GM19467 (cell line): ENCODE measurements at regions not wholly inside any gene's neighbourhood (a gene's known extent, or its start where the extent isn't known, plus 50 kb on each side); places are given as distances from the start of the nearest gene placed in this dataset.

Experiments used
- ATAC-seq: cut with Tn5 transposase; IDR thresholded peaks from one replicate; pipeline ENCODE4 v1.9.1; 2021; ENCODE audit warnings: mild to moderate bottlenecking, moderate library complexity; ENCODE audit not compliant: unreplicated experiment

DNA sequence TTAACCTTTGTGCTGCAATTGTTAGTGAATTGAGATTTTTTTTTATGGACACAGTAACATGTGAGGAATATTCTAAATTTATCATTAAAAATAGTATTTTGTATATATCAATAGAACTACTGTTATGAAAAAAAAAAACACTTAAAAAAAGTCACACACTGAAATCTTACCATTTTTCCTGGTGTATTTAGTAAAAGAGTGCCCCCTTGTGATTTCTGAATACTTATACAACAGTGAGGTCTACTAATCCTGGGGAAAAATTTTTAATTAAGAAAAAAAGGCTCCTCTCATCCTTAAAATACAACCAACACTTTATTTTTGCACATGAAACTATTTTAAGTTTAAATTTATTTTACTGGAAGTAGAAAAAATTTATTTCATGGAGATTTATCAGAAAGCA is 56.4 kb upstream of the SPOCK3 start:
- no peak for ATAC-seq

DNA sequence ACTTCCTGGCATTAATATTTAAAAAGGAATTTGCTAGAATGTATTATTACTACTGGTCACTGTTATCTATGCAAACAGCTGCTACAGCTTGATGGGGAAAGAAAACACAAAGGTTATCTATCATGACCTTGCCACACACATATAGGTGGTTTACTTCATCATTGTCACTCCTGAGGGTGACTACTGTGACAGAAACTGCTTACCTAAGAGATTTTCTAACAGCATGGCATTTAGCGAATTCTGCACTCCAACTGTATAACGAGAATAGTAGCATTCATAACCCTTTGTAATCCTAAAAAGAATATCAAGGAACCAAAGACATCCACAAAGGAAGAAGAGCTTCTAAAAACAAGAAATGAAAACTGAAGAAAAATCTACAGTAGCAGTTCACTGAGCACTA is 74.6 kb upstream of the SPOCK3 start:
- ATAC-seq = no peak

DNA sequence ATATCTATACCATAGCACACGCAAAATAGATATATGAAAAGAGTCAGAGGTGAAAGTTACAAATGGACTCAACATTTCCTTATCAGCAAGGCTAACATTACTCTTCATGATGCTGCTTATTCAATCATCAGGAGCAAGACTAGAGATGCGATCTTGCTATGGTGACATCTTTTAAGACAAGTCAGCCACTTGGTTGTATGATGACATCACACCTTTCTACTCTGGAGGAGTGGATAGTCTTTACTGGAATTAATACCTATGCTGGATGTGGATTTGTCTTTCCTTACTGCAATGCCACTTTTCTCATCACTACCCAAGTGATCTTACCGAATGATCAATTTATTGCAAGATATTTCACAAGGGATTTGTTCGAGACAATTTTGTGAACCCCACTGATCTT is 87.0 kb upstream of the SPOCK3 start:
- no peak for ATAC-seq

DNA sequence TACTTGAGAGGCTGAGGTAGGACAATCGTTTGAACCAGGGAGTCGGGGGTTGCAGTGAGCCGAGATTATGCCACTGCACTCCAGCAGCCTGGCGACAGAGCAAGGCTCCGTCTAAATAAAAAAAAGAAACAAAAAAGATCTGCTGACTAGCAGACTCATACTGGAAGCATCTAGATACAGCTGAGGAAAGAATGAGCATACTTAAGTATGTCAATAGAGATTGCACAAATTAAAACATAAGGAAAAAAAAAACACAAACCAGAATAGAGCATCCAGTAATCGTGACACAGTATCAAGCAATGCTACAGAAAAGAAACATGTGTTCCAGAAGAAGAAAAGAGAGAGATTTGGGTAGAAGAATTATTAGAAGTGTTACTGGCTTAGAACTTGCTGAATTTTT is 105.5 kb upstream of the SPOCK3 start:
- ATAC-seq = no peak

DNA sequence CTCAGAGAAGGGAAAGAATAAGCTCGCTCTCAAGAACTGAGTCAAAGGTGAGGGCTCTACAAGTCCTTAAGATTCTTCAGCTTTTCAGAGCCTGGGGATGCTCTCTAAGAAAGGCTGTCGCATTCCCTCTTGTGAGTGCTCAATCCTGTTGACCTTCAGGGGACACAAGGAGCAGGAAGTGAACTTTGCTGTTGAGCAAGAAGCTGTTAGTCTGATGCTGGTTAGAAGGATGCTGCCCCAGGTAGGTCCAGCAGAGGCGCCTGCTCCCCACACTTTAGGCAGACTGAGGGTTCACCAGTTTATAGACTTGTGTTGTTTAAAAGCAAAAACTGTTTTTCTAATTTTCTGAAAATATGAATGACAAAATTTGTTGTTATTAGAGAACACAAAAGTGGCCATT is 125.4 kb upstream of the SPOCK3 start:
- ATAC-seq = no peak

DNA sequence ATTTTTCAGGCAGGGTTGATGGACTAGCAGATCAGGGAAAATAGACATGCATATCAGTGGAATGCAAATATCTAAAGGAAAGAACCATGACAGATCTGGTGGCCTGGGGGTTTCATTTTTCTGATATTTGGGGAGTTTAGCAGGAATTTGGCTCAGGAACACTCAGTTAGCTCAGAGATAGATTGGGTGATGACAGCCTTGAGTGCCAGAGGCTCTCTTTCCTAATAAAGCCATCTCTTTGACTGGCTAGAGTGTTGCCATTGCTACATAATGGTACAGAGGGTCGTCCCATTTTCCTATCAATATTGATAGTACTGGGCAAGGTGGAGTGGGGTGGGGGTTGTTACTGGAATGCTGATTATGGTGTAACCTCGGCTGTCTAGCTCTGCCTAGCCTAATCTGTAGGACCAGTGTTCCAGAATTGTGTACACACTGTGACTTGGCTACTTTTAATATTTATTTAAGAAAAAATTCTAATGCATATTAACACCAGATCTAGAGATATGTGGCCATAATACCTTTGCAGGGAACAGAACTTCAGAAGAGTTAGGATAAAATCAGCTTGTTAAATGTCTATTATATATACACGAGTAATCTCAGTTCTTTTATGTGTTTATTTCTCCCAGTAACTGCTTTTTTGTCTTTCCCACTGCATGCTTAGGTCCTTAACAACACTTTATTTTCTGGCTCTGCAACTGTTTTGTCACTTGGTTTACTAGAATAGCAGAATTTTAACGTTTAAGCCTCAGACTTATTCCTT is 145.0 kb upstream of the SPOCK3 start:
- no peak for ATAC-seq

DNA sequence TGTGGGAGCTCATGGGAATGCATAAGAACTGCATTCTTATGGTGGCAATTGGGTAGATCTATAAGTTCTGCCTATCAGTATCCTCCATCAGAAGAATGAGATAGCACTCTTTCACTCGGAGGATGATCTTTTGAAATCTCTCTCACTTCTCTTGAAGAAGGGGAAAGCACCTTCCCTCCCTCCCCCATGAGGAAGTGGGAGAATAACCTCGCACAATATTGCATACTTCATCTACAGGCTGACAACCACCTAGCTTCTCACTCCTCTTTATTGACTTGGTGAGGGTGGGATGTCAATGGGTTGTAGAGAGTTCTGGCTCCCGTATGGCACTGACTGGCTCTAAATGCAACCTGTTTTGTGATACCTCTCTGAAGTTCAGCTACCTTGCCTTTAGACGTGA is 146.7 kb upstream of the SPOCK3 start:
- ATAC-seq = no peak

DNA sequence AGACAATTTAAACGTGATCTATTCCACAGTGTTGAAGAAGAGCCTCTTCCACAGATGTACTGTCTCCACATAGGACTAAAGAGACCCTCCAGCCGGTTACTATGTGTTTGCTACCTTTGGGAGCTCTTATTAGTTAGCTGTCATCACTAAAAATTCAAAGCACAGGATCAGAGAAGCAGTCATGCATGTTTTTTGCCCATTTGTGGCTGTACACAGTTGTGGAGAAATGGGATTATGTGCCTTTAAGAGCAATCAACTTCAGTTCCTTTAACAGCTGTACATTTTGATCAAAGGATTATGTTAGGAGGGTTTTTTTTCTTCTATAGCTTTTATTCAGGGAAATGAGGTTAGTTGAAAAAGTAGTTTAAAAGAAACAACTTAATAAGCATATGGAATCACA is 149.0 kb upstream of the SPOCK3 start:
- no peak for ATAC-seq

DNA sequence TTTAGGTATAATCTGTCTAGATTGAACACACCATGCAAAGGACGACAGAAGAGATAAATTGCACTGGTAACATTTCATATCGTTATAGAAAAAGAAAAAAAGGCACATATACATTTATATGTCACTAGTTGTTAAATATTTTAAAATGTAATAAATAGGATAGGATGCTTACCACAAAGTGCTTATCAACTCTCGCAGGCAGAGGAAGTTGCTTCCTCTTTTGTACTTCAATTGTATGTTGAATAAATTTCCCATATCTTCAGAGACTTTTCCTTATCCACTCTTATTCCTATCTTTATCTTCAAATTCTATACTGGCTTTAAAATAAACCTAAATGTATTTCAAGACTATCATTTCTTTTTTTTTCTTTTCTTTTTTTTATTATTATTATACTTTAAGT is 163.3 kb upstream of the SPOCK3 start:
- no peak for ATAC-seq

DNA sequence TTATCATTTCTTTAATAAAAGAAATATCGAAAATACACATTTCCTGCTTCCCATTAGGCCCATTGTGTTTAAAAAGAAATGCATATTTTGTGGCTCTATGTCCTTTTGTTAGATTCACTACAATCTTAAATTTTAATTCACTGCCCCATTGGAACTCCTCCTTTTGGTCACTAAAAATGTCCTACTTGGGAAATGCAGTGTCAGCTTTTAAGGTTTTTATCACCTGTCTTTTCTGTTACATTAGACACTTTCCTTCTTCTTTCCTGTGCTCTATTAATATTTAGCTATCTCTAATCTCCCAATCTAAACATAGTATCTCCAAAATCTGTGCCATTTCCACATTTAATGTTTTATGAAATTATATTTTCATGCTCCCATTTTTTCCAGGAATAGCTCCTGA is 164.9 kb upstream of the SPOCK3 start:
- no peak for ATAC-seq

DNA sequence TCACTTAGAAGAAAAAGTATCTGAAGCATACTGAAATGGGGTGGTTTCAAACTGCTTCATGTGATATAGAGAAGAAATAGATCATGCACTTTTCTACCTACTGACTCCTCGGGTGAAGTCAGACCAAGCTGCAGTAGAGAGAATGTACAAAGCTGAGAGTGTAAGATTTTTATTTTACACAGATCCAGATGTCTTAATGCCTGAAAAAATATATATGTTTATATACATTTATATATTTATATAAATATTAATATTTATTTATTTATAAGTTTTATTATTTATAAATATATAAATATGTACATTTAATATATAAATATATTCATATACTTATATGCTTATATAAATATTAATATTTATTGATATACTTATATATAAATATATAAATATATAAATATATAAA is 171.9 kb upstream of the SPOCK3 start:
- ATAC-seq = no peak

DNA sequence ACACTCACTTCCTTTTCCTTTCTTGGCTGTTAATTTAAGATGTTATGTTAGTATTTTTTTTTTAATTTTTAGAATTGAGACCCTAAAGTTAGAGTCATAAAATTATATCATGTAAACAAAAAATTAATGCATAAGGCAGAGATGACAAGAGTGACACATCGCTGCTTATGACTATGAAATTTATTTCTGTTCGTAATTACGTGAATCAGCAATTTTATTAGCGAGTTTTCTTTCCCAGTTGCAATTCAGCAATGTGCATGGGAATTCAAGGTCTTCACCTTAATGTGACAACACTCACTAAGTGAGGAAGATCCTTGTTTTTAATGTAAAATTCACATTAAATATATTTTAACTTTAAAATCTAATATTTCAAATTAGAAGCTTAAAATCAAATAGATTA is 181.2 kb upstream of the SPOCK3 start:
- ATAC-seq = no peak

DNA sequence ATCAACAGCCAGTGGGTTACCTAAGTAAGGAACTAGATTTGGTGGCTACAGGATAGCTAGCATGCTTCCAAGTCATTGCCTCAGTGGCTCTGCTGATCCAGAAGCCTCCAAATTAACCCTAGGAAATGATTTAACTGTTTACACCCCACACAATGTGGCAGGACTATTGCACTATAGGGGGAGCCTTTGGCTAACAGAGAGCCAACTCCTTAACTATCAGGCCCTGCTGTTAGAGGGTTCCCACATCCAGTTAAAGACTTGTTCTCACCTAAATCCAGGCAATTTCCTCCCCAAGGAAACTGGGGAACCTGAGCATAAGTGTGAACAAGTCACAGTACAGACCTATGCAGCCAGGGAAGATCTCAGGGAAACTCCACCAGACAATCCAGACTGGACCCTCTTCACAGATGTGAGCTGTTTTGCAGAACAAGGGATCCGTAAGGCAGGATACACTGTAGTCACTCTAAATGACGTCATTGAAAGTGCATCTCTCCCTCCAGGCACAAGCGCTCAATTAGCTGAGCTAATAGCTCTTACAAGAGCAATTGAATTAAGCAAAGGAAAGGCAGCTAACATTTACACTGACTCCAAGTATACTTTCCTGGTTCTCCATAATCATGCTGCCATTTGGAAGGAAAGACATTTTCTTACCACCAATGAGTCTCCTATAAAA is 185.3 kb upstream of the SPOCK3 start:
- no peak for ATAC-seq

DNA sequence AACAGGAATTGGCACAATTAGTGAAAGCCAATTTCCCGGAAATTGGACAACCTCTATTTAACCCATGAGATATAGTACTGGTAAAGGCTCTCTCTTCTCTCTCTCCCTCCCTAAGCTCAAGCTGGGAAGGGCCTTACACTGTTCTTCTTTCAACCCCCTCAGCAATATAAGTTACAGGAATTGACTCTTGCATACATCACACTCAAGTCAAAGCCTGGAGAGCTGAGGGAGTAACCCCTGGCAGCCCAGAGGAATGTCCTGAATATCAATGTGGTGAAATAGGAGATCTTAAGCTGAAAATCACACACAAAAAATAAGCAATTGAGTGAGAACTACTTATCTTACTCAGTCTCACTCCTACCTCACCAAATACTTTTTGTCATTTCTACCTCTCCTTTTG is 186.9 kb upstream of the SPOCK3 start:
- ATAC-seq = no peak

DNA sequence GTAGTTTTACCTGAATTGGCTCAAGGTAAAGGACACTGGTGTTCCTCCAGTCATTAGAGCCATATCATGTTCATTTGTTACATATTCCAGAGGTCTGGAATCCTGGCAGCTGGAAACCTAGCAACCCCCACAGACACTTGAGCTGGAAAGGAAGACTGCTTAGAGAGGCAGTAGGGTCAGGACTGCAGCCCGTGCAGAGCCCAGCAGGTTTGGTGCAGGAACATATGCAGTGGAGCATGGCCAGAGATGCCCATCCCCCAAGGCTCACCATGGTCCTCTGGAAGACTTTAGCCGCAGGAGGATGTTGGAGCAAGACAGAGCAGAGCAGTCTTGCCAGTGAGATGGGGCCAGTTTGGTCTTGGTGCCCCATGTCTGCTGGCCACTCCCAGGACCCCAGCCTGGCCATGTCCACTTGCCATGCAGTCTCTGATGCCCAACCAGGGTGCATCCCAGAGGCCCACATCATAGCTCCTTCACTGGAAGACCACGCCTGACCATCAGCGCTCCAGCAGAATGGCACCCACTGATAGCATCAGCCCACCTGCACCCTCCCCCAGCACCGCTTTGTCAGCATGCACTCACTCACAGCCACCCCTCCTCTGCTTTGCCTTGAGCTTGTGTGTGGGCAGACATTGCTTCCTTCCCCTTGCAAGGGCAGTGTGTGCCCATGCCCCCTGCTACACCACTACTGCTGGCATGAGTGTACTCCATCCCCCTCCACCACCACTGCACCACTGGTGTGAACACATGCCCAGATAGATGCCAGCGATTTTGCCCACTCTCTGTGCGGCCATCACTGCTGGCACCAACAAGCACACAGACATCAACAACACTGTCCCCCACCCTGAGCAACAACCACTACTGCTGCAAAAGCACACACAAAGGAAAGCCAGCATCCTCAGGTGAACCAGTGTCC is 190.3 kb upstream of the SPOCK3 start:
- no peak for ATAC-seq

DNA sequence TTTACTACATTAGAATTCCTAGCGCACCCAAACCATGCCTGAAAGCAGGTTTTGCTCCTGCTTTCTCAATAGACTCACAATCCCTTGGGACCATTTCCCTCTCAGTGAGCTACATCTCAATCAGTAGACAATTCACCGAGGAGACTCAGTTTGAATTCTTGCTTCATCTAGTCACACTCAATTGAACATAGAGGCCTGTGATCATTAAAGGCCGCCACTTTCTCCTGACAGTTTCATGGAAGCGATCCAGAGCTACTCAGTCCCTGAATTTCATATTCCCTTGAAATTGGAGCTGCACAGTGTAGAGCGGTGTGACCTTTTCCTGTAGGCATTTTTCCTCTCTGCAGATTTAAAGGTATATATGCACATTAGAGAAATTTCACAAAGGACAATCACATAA is 193.9 kb upstream of the SPOCK3 start:
- no peak for ATAC-seq

DNA sequence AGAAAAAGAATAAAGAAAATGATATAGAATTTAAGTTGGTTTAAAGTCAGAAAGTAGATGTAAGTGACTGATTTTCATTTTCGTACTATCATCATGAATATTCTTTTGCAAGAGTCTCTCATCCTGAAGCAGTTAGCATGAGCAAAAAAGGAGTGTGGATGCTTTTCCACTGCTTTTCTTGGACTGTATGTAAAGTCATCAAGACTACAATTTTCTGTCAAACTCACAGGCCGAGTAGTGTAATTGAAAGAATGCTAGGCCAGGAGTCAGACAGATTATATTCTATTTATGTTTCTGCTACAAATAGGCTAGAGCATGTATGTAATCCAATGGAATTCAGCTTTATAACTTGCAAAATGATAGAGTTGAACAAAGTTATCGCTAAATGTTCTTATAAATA is 197.1 kb upstream of the SPOCK3 start:
- ATAC-seq = no peak

DNA sequence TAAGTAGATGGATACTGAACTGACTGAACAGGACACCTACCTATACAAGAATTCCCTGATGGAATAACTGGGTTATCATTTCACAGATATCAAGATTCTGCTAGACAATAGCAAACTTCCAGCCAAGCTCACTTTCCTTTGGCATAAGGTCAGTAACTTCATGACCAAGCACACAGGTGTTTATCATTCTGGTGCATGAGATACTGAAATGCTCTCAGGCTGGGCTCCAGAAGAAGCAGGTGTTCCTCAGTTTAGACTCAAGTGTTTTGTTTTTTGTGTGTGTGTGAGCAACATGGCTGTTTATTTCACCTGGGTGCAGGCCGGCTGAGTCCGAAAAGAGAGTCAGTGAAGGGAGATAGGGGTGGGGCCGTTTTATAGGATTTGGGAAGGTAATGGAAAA is 201.5 kb upstream of the SPOCK3 start:
- no peak for ATAC-seq

DNA sequence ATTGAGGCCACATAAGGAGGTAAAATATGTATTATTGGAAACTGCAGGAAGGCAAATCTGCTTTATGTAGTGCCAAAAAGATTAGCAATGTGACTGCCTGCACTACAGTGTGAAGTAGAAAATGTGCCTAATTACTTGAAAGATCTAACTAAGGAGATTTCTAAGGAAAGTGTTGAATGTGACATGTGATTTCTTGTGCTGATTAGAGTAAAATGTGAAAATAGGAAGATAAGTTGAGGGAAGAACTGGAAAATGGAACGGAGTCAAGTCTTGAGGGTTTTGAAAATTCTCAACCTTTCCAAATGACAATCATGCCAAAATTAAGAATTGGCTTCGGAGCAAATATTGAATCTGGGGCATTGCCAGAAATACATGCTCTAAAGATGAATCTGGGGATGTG is 209.5 kb upstream of the SPOCK3 start:
- no peak for ATAC-seq

DNA sequence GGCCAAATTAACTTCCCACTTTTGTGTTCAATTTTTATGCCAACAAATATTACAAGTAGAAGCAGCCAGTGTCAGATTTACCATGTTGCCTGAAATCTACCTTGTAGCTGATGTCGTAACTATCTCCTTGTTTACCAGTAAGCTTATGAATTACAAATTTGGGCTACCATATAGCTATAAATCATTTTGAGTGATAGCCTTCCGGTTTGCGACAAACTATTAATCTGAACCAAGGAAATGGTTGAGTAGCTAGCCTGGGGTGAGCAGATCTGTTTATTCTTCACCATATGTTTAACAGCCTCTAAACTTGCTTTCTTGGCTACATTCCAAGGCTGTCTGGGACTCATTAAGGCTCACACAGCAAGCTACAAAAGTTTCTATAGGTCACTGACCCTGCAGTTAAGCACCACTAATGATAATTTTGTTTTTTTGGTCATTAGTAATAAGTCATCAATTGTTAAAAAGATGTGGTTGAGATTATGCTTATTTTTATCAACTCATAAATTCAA is 218.7 kb upstream of the SPOCK3 start:
- ATAC-seq = no peak

DNA sequence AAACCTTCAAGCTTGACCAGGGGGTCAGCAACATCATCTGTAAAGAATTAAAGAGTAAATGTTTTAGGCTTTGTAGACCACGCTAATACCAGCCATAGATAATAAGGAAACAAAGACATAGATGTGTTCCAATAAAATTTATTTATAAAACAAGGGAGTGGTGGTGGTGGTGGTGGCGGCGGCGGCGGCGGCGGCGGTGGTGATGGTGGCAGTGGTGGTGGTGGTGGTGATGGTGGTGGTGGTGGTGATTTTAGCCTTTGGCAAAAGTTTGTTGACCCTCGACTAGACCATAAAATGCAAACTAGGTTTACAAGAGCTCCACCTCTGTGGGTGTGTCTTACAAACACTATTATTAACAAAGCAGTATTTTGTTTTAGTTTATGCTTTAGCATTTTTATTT is 222.3 kb upstream of the SPOCK3 start:
- no peak for ATAC-seq

DNA sequence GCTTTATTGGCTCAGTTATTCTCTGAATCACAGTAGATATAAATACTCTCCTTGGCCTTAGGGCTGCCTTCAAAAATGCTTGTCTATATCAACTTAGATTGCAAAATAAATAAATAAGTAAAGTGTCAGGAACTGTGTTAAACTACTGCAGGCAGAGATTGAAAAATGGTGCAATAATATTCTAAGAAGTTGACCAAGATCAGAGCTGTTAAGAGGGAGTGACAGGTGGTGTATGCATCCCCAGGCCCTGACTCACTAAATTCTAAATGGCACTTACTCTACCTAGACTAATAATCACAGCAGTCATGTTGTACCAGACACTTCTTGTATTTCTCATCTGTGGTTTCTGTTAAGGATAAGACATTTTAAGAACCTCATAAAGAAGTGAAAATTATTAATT is 235.1 kb upstream of the SPOCK3 start:
- ATAC-seq = no peak
